ENCODE measurements at regions not wholly inside any gene's neighbourhood (a gene's known extent, or its start where the extent isn't known, plus 50 kb on each side); places are given as distances from the start of the nearest gene placed in this dataset.

DNA sequence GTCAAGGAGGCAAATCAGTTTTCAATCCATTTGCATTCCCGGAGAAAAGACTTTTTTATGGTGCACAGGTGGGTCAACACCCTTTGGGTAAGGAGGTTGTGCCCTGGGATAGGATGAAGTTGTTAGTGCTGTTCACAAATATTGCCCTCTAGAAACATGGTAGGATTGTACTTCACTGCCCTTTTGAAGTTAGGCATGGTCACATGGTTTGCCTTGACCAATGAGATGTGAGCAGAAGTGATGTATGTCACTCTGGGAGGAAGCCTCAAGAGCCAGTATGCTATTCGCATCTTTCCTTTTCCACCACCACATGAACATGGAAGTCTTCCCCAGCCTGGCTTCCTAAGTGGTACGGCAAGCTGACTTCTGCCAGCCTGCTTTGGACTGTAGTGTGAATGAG lies 182.7 kb downstream of the TMX1 start:
- TF ChIP-seq, protein P1, sequence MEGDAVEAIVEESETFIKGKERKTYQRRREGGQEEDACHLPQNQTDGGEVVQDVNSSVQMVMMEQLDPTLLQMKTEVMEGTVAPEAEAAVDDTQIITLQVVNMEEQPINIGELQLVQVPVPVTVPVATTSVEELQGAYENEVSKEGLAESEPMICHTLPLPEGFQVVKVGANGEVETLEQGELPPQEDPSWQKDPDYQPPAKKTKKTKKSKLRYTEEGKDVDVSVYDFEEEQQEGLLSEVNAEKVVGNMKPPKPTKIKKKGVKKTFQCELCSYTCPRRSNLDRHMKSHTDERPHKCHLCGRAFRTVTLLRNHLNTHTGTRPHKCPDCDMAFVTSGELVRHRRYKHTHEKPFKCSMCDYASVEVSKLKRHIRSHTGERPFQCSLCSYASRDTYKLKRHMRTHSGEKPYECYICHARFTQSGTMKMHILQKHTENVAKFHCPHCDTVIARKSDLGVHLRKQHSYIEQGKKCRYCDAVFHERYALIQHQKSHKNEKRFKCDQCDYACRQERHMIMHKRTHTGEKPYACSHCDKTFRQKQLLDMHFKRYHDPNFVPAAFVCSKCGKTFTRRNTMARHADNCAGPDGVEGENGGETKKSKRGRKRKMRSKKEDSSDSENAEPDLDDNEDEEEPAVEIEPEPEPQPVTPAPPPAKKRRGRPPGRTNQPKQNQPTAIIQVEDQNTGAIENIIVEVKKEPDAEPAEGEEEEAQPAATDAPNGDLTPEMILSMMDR (conservative IDR thresholded peaks at IDR 0.05; ENCODE audit: low read depth in 2 of 2), result no peak
- TF ChIP-seq JUNB (IDR thresholded peaks at IDR 0.05; ENCODE audit: unreplicated experiment) (no peak), POLR2AphosphoS5 (IDR thresholded peaks at IDR 0.05; ENCODE audit: low read depth) (no peak), REST (IDR thresholded peaks at IDR 0.05; ENCODE audit: unreplicated experiment) (no peak), EZH2 (IDR thresholded peaks at IDR 0.05; ENCODE audit: low read depth, unreplicated experiment) (no peak), CREB1 (CRISPR knock-in tag; IDR thresholded peaks at IDR 0.05; ENCODE audit: low read depth) (no peak), ZNF331 (CRISPR knock-in tag; IDR thresholded peaks at IDR 0.05; ENCODE audit: low read depth) (no peak), STAT1 (IDR thresholded peaks at IDR 0.05; ENCODE audit: unreplicated experiment) (no peak)
